ENCODE measurements at regions not wholly inside any gene's neighbourhood (a gene's known extent, or its start where the extent isn't known, plus 50 kb on each side); places are given as distances from the start of the nearest gene placed in this dataset.

GRCh38 chr9:115422932-115423440 lies 305.0 kb upstream of the TNC start:
- DNase-seq (ENCODE audit: low spot score), result no peak
- no peak for TF ChIP-seq CTCF (IDR thresholded peaks at IDR 0.05; ENCODE audit: extremely low read depth, insufficient read depth, missing control alignments)
- in situ Hi-C loops (cut with MboI; ENCODE audit: low pct_unique_long_range_greater_than_20kb, low sequenced_read_pairs, unreplicated experiment), result no loop called here

- TF ChIP-seq CTCF (IDR thresholded peaks at IDR 0.05; ENCODE audit: extremely low read depth, insufficient read depth, missing control alignments), result no peak
- in situ Hi-C loops (cut with MboI; ENCODE audit: low pct_unique_long_range_greater_than_20kb, low sequenced_read_pairs, unreplicated experiment), result no loop called here
- no peak for DNase-seq (ENCODE audit: low spot score)
These were observed 305.7 kb upstream of the TNC start for GRCh38 chr9:115423646-115424045.

- TF ChIP-seq CTCF (IDR thresholded peaks at IDR 0.05; ENCODE audit: extremely low read depth, insufficient read depth, missing control alignments), result no peak
- in situ Hi-C loops (cut with MboI; ENCODE audit: low pct_unique_long_range_greater_than_20kb, low sequenced_read_pairs, unreplicated experiment), result no loop called here
- DNase-seq (ENCODE audit: low spot score), result no peak
These were observed 307.6 kb upstream of the TNC start for GRCh38 chr9:115425601-115426000.

- DNase-seq (ENCODE audit: low spot score), result no peak
- in situ Hi-C loops (cut with MboI; ENCODE audit: low pct_unique_long_range_greater_than_20kb, low sequenced_read_pairs, unreplicated experiment), result no loop called here
These were observed 319.5 kb upstream of the TNC start for GRCh38 chr9:115437418-115437817.

GRCh38 chr9:115439641-115440040 lies 321.7 kb upstream of the TNC start:
- DNase-seq (ENCODE audit: low spot score), result no peak
- TF ChIP-seq CTCF (IDR thresholded peaks at IDR 0.05; ENCODE audit: extremely low read depth, insufficient read depth, missing control alignments), result no peak
- in situ Hi-C loops (cut with MboI; ENCODE audit: low pct_unique_long_range_greater_than_20kb, low sequenced_read_pairs, unreplicated experiment), result no loop called here

More at GRCh38 chr9:115437418-115437817, 319.5 kb upstream of the TNC start:
- TF ChIP-seq CTCF (IDR thresholded peaks at IDR 0.05; ENCODE audit: extremely low read depth, insufficient read depth, missing control alignments), result no peak

GRCh38 chr9:115442054-115442453 lies 324.1 kb upstream of the TNC start:
- in situ Hi-C loops (cut with MboI; ENCODE audit: low pct_unique_long_range_greater_than_20kb, low sequenced_read_pairs, unreplicated experiment), result no loop called here
- no peak for TF ChIP-seq CTCF (IDR thresholded peaks at IDR 0.05; ENCODE audit: extremely low read depth, insufficient read depth, missing control alignments)
- DNase-seq (ENCODE audit: low spot score), result no peak

GRCh38 chr9:115443890-115444289 lies 325.9 kb upstream of the TNC start:
- in situ Hi-C loops (cut with MboI; ENCODE audit: low pct_unique_long_range_greater_than_20kb, low sequenced_read_pairs, unreplicated experiment), result no loop called here
- no peak for TF ChIP-seq CTCF (IDR thresholded peaks at IDR 0.05; ENCODE audit: extremely low read depth, insufficient read depth, missing control alignments)
- no peak for DNase-seq (ENCODE audit: low spot score)
